Thoracic aorta (tissue), 2 donors: ENCODE measurements at regions not wholly inside any gene's neighbourhood (a gene's known extent, or its start where the extent isn't known, plus 50 kb on each side); places are given as distances from the start of the nearest gene placed in this dataset.

Experiments
- ATAC-seq: fragments of 150-250 bp; one replicate; pipeline ENCODE4 v1.8.0; 2017; ENCODE audit warnings: low read depth; ENCODE audit not compliant: insufficient number of reproducible peaks, low FRiP score
- DNase-seq: peaks from one replicate; pipeline ENCODE4 v3.0.0-alpha.2; 2020; ENCODE audit warnings: low spot score
- H3K27ac ChIP-seq, 2 donors: fragments of 200-600 bp; sonication (generic); 1 replicate in 1 of 2; 2 replicates in 1 of 2; pipeline ENCODE4 v1.5.1; 2016; ENCODE audit warnings: mild to moderate bottlenecking in 2 of 2, moderate library complexity in 2 of 2
- H3K27me3 ChIP-seq: fragments of 200-600 bp; sonication (generic); replicated peaks from 2 replicates; pipeline ENCODE4 v1.6.0; 2016; ENCODE audit warnings: mild to moderate bottlenecking; ENCODE audit not compliant: insufficient read depth
- H3K36me3 ChIP-seq: fragments of 200-600 bp; sonication (generic); one replicate; pipeline ENCODE4 v1.5.1; 2016
- H3K4me1 ChIP-seq, 2 donors: fragments of 200-600 bp; sonication (generic); 1 replicate in 1 of 2; 2 replicates in 1 of 2; pipeline versions ENCODE4 v1.5.1 to v1.6.0; 2016; ENCODE audit warnings: low read depth in 2 of 2, mild to moderate bottlenecking in 1 of 2; ENCODE audit not compliant: control insufficient read depth in 1 of 2
- H3K4me3 ChIP-seq: fragments of 200-600 bp; sonication (generic); 2 replicates; pipeline ENCODE4 v1.5.1; 2016; ENCODE audit warnings: mild to moderate bottlenecking
- H3K9me3 ChIP-seq: fragments of 200-600 bp; sonication (generic); 2 replicates; pipeline ENCODE4 v1.5.1; 2016
- TF ChIP-seq, protein P1 (sequence below): fragments of 200-600 bp; sonication (generic); IDR thresholded peaks from one replicate; pipeline ENCODE4 v1.5.1; 2019; ENCODE audit warnings: antibody characterized with exemption

DNA sequence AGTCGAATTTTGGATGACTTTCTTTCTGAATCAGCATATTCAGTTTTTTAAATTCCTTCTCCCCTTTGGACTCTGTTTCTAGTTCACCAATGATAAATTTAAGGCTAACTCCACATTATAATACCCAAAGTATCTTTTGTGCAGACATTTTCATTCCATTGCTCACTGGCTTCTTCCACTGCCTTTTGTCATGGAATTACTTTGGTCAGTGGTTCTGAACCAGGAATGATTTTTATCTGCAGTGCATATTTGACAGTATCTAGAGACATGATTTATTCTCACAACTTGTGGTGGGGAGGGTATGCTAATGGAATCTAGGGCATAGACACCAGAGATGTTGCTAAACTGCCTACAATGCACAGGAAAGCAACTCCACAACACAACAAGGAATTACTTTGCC, 234.4 kb upstream of the PRKD1 start:
- Histone ChIP-seq H3K4me1 (peaks cover 0 to 5% of the 10 kb centered on the region in 2 donors), H3K9me3 (no peaks in the 10 kb centered on the region), H3K27me3 (no peaks in the 10 kb centered on the region), H3K4me3 (no peak overlapping the region), H3K27ac (no peak overlapping the region), H3K36me3 (no peaks in the 10 kb centered on the region)
- no peak for DNase-seq
- ATAC-seq = no peak
- TF ChIP-seq, protein P1, sequence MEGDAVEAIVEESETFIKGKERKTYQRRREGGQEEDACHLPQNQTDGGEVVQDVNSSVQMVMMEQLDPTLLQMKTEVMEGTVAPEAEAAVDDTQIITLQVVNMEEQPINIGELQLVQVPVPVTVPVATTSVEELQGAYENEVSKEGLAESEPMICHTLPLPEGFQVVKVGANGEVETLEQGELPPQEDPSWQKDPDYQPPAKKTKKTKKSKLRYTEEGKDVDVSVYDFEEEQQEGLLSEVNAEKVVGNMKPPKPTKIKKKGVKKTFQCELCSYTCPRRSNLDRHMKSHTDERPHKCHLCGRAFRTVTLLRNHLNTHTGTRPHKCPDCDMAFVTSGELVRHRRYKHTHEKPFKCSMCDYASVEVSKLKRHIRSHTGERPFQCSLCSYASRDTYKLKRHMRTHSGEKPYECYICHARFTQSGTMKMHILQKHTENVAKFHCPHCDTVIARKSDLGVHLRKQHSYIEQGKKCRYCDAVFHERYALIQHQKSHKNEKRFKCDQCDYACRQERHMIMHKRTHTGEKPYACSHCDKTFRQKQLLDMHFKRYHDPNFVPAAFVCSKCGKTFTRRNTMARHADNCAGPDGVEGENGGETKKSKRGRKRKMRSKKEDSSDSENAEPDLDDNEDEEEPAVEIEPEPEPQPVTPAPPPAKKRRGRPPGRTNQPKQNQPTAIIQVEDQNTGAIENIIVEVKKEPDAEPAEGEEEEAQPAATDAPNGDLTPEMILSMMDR = no peak

DNA sequence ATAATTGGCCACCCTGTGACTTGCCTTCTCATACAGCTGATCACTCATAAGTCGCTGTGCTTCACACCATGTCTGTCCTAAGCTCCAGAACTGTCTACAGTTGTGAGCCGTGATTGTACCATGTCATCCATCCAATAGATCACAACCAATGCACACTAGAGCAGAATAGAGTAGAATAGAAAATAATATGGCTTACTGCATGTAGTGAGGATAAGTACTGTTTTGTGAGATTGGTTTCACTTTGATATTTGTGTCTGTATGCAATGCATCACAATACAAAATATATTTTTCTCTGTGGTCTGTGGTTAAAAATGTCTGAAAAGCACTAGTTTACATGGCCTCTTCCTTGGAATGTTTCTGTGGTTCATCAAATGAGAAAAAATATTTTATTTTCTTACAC, 237.6 kb upstream of the PRKD1 start:
- no peak for ATAC-seq
- DNase-seq = no peak
- no peak overlapping the region for H3K4me3 ChIP-seq
- H3K27ac ChIP-seq = no peak overlapping the region
- H3K27me3 ChIP-seq = no peaks in the 10 kb centered on the region
- no peaks in the 10 kb centered on the region for H3K36me3 ChIP-seq
- H3K9me3 ChIP-seq = no peaks in the 10 kb centered on the region
- TF ChIP-seq, protein P1 = no peak
- H3K4me1 ChIP-seq = no peaks in the 10 kb centered on the region

GRCh38 chr14:30177781-30178180, 250.1 kb upstream of the PRKD1 start:
- DNase-seq (no peak), ATAC-seq (no peak)
- H3K4me3 ChIP-seq = no peak overlapping the region
- TF ChIP-seq, protein P1 = no peak
- H3K27me3 ChIP-seq = no peaks in the 10 kb centered on the region
- H3K27ac ChIP-seq = no peak overlapping the region
- H3K9me3 ChIP-seq = no peaks in the 10 kb centered on the region
- H3K4me1 ChIP-seq = no peaks in the 10 kb centered on the region
- no peaks in the 10 kb centered on the region for H3K36me3 ChIP-seq

- TF ChIP-seq, protein P1 = no peak
- H3K4me1 ChIP-seq = peaks cover 0 to 6% of the 10 kb centered on the region in 2 donors
- H3K36me3 ChIP-seq = no peaks in the 10 kb centered on the region
- no peaks in the 10 kb centered on the region for H3K9me3 ChIP-seq
- DNase-seq (no peak), ATAC-seq (no peak)
- no peak overlapping the region for H3K4me3 ChIP-seq
- no peaks in the 10 kb centered on the region for H3K27me3 ChIP-seq
- H3K27ac ChIP-seq = no peak overlapping the region
These were observed 251.9 kb upstream of the PRKD1 start for GRCh38 chr14:30179381-30180130.

GRCh38 chr14:30180219-30180618, 252.6 kb upstream of the PRKD1 start:
- DNase-seq = no peak
- no peaks in the 10 kb centered on the region for H3K27me3 ChIP-seq
- H3K4me1 ChIP-seq = peaks cover 0 to 6% of the 10 kb centered on the region in 2 donors
- TF ChIP-seq, protein P1 = no peak
- H3K36me3 ChIP-seq = no peaks in the 10 kb centered on the region
- H3K9me3 ChIP-seq = no peaks in the 10 kb centered on the region
- no peak overlapping the region for H3K4me3 ChIP-seq
- H3K27ac ChIP-seq = no peak overlapping the region
- ATAC-seq = no peak
